OCI-LY3 (cell line): ENCODE measurements at regions not wholly inside any gene's neighbourhood (a gene's known extent, or its start where the extent isn't known, plus 50 kb on each side); places are given as distances from the start of the nearest gene placed in this dataset.

Source experiments
- EZH2phosphoT487 ChIP-seq: fragments of 200-600 bp; shearing (Covaris generic); IDR thresholded peaks from 2 replicates; pipeline ENCODE4 v1.6.1; 2018; ENCODE audit warnings: antibody characterized with exemption, mixed run types, low read depth
- TF ChIP-seq, protein P1 (sequence below): fragments of 200-600, 300-600 bp; sonication (generic); IDR thresholded peaks from 2 replicates; pipeline ENCODE4 v1.5.1; 2014; ENCODE audit warnings: antibody characterized with exemption, low read length, low read depth

DNA sequence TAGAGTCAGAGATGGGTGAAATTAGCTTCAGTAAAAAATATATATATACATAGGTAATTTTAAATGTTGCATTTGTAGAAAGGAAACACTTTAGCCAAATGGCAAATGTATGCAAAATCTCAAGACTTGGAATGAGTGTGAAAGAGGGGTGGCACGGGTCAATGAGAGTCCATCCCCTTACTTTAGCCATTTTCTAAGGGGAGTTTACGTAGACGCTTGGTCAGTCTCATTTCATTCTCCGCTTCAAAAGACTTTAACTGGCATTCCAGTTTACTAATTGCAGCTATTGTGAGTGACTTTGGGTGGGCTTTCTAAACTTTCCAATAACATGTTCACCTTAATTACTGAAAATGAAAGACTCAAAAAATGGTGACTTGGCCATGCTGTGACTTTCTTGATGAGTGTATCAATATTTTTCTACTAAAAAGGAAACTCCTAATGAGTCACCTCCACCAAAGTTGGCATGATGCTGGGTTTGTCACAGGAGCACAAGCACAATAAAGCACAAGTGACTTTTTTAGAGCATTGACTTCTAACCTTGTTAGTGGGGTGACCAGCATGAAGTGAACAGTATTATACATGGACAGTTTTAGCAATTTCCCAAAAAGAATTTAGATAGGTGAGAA is 356.0 kb upstream of the RASGEF1B start:
- TF ChIP-seq, protein P1, sequence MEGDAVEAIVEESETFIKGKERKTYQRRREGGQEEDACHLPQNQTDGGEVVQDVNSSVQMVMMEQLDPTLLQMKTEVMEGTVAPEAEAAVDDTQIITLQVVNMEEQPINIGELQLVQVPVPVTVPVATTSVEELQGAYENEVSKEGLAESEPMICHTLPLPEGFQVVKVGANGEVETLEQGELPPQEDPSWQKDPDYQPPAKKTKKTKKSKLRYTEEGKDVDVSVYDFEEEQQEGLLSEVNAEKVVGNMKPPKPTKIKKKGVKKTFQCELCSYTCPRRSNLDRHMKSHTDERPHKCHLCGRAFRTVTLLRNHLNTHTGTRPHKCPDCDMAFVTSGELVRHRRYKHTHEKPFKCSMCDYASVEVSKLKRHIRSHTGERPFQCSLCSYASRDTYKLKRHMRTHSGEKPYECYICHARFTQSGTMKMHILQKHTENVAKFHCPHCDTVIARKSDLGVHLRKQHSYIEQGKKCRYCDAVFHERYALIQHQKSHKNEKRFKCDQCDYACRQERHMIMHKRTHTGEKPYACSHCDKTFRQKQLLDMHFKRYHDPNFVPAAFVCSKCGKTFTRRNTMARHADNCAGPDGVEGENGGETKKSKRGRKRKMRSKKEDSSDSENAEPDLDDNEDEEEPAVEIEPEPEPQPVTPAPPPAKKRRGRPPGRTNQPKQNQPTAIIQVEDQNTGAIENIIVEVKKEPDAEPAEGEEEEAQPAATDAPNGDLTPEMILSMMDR: no peak
- no peak for TF ChIP-seq EZH2phosphoT487
